ENCODE measurements at regions not wholly inside any gene's neighbourhood (a gene's known extent, or its start where the extent isn't known, plus 50 kb on each side); places are given as distances from the start of the nearest gene placed in this dataset.
"Not testable (repeated sequence)": the region's sequence is repeated elsewhere in the genome, so short reads cannot be mapped to it uniquely, and the experiment has no call there.

DNA sequence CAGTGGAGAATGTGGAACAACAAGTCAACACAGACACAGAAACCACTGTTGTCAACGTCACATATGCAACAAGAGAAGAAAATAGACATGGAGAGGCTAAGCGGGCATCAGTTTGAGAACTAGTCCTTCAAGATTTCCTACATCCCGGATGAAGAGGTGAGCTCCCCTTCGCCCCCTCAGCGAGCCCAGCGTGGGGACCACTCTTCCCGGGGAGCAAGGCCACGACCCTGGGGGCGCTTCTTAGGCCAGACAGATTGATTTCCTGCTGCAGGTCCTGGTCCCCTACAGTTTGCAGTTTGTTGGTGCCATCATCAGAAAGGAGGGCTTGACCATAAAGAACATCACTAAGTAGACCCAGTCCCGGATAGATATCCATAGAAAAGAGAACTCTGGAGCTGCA lies 113.0 kb downstream of the NBPF12 start:
- H3K9ac ChIP-seq (ENCODE audit: low read length): no peak overlapping the region
- CTCF ChIA-PET: no interaction called here
- intact Hi-C loops (cut with micrococcal nuclease): no loop called here
- no peaks in the 10 kb centered on the region for H3K36me3 ChIP-seq (ENCODE audit: low read depth, low read length)
- H3K4me2 ChIP-seq (ENCODE audit: low read length): no peak overlapping the region
- peaks cover 12% of the 10 kb centered on the region for H3K4me1 ChIP-seq (ENCODE audit: insufficient read depth, low read length)
- H3K9me2 ChIP-seq (replicated peaks; ENCODE audit: low read length): no peaks in the 10 kb centered on the region
- no peak overlapping the region for H3K4me3 ChIP-seq (ENCODE audit: low read length)
- ATAC-seq (no peak), DNase-seq (no peak)
- H3K27ac ChIP-seq (ENCODE audit: low read length): no peak overlapping the region
- no peaks in the 10 kb centered on the region for H3K27me3 ChIP-seq (ENCODE audit: low read length)
- no peaks in the 10 kb centered on the region for H3K79me2 ChIP-seq (ENCODE audit: low read length)
- TF ChIP-seq EZH2phosphoT487 (IDR thresholded peaks at IDR 0.05; ENCODE audit: borderline replicate concordance, low read length) (no peak), EZH2 (IDR thresholded peaks at IDR 0.05; ENCODE audit: low read length, unreplicated experiment) (no peak)
- TF ChIP-seq, protein P1, sequence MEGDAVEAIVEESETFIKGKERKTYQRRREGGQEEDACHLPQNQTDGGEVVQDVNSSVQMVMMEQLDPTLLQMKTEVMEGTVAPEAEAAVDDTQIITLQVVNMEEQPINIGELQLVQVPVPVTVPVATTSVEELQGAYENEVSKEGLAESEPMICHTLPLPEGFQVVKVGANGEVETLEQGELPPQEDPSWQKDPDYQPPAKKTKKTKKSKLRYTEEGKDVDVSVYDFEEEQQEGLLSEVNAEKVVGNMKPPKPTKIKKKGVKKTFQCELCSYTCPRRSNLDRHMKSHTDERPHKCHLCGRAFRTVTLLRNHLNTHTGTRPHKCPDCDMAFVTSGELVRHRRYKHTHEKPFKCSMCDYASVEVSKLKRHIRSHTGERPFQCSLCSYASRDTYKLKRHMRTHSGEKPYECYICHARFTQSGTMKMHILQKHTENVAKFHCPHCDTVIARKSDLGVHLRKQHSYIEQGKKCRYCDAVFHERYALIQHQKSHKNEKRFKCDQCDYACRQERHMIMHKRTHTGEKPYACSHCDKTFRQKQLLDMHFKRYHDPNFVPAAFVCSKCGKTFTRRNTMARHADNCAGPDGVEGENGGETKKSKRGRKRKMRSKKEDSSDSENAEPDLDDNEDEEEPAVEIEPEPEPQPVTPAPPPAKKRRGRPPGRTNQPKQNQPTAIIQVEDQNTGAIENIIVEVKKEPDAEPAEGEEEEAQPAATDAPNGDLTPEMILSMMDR (conservative IDR thresholded peaks at IDR 0.05; ENCODE audit: low read depth, low read length): no peak
- no TSS peak for BruUV-seq (replicated peaks)
- no peaks in the 10 kb centered on the region for H3F3A ChIP-seq (ENCODE audit: low read length, unreplicated experiment)
- no peak overlapping the region for H2AFZ ChIP-seq (ENCODE audit: low read length)
- H3K9me3 ChIP-seq (ENCODE audit: low read length): no peaks in the 10 kb centered on the region
- no peaks in the 10 kb centered on the region for H4K20me1 ChIP-seq (ENCODE audit: low read length)
- POLR2A ChIA-PET (ENCODE audit: unreplicated experiment): no interaction called here

DNA sequence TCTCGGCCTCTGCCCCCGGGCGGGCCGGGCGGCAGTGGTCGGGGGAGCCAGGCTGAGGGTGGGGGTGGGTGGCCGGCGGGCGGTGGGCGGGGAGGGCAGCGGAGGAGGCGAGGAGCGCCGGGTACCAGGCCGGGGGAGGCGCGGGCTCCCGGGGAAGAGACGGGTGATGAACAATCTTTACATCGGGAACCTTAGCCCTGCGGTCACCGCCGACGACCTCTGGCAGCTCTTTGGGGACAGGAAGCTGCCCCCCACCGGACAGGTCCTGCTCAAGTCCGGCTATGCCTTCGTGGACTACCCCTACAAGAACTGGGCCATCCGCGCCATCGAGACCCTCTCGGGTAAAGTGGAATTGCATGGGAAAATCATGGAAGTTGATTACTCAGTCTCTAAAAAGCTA lies 112.5 kb downstream of the NBPF12 start:
- intact Hi-C loops (cut with micrococcal nuclease): no loop called here
- TF ChIP-seq, protein P1 (conservative IDR thresholded peaks at IDR 0.05; ENCODE audit: low read depth, low read length): no peak
- TF ChIP-seq EZH2 (IDR thresholded peaks at IDR 0.05; ENCODE audit: low read length, unreplicated experiment) (no peak), EZH2phosphoT487 (IDR thresholded peaks at IDR 0.05; ENCODE audit: borderline replicate concordance, low read length) (no peak)
- CTCF ChIA-PET: no interaction called here
- no peaks in the 10 kb centered on the region for H3K36me3 ChIP-seq (ENCODE audit: low read depth, low read length)
- no peak overlapping the region for H2AFZ ChIP-seq (ENCODE audit: low read length)
- no peak for DNase-seq
- no peak overlapping the region for H3K4me2 ChIP-seq (ENCODE audit: low read length)
- H4K20me1 ChIP-seq (ENCODE audit: low read length): no peaks in the 10 kb centered on the region
- no TSS peak for BruUV-seq (replicated peaks)
- no peak overlapping the region for H3K4me3 ChIP-seq (ENCODE audit: low read length)
- H3K9me3 ChIP-seq (ENCODE audit: low read length): no peaks in the 10 kb centered on the region
- H3K27me3 ChIP-seq (ENCODE audit: low read length): no peaks in the 10 kb centered on the region
- H3K9me2 ChIP-seq (replicated peaks; ENCODE audit: low read length): no peaks in the 10 kb centered on the region
- POLR2A ChIA-PET (ENCODE audit: unreplicated experiment): no interaction called here
- no peaks in the 10 kb centered on the region for H3K79me2 ChIP-seq (ENCODE audit: low read length)
- no peak overlapping the region for H3K9ac ChIP-seq (ENCODE audit: low read length)
- ATAC-seq: no peak
- peaks cover 13% of the 10 kb centered on the region for H3K4me1 ChIP-seq (ENCODE audit: insufficient read depth, low read length)
- no peak overlapping the region for H3K27ac ChIP-seq (ENCODE audit: low read length)
- no peaks in the 10 kb centered on the region for H3F3A ChIP-seq (ENCODE audit: low read length, unreplicated experiment)

DNA sequence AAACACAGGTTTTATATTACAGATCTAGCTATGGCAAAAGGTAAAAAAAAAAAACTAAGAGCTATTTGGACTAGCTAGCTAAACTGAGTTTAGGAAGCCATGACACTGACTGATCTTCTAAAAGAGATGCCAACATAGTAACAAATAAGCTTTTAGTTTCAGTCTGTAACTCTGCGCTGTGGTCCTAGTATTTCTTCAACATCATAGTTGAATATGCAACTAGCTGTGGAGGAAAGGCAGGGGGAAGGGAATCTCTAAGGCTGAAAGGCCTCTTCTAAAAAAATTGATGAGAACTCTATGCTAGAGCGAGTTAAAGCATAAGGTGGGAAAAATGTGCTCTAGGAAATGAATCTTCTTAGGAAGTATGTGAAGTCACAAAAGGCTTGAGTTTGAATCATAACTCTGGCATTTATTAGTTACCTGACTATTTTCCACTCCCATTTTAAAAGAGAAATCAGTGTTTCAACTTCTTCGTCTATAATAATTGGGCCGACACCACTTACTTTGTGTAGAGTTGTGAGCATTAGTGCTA lies 108.8 kb downstream of the NBPF12 start:
- CTCF ChIA-PET: interaction anchor here (0.6 kb wide), 1 partner anchor 46 kb away, joined by 3 read pairs; no protein-coding TSS in a partner anchor
- H3K9me3 ChIP-seq (ENCODE audit: low read length); H4K20me1 ChIP-seq (ENCODE audit: low read length); H3K36me3 ChIP-seq (ENCODE audit: low read depth, low read length); H3K9me2 ChIP-seq (replicated peaks; ENCODE audit: low read length); H3K4me3 ChIP-seq (ENCODE audit: low read length); intact Hi-C loops (cut with micrococcal nuclease); H3F3A ChIP-seq (ENCODE audit: low read length, unreplicated experiment); BruUV-seq (replicated peaks); H3K27me3 ChIP-seq (ENCODE audit: low read length); H3K9ac ChIP-seq (ENCODE audit: low read length); H3K79me2 ChIP-seq (ENCODE audit: low read length): not testable (repeated sequence)
- Histone ChIP-seq H3K4me1 (ENCODE audit: insufficient read depth, low read length) (peaks cover 13% of the 10 kb centered on the region), H2AFZ (ENCODE audit: low read length) (peak overlapping the region; percentile 20; the same call in 1 of the 2 replicates), H3K27ac (ENCODE audit: low read length) (peak overlapping the region; percentile 27), H3K4me2 (ENCODE audit: low read length) (peak overlapping the region; percentile 39; the same call in 1 of the 2 replicates)
- DNase-seq (peak; percentile 51), ATAC-seq (peak; percentile 85)
- POLR2A ChIA-PET (ENCODE audit: unreplicated experiment): interaction anchor here (0.6 kb wide), 1 partner anchor 75 kb away, joined by 5 read pairs; no protein-coding TSS in a partner anchor
